ENCODE measurements at regions not wholly inside any gene's neighbourhood (a gene's known extent, or its start where the extent isn't known, plus 50 kb on each side); places are given as distances from the start of the nearest gene placed in this dataset.
A peak's percentile ranks its signal among the peaks of the same experiment; 100 is the strongest.

GRCh38 chr9:1702701-1703100 is 312.4 kb upstream of the SMARCA2 start:
- Histone ChIP-seq H3K27me3 (no peaks in the 10 kb centered on the region), H3K4me3 (no peak overlapping the region), H3K27ac (no peak overlapping the region), H3K36me3 (no peaks in the 10 kb centered on the region), H3K4me1 (no peaks in the 10 kb centered on the region), H3K9me3 (no peaks in the 10 kb centered on the region)
- no peak for DNase-seq (ENCODE audit: low spot score in 2 of 2)
- intact Hi-C loops (cut with DNase I; ENCODE audit: low total_unique reads): no loop called here
- TF ChIP-seq POLR2AphosphoS5 (IDR thresholded peaks at IDR 0.05) (no peak), POLR2A (IDR thresholded peaks at IDR 0.05) (no peak)

GRCh38 chr9:1707291-1707690 is 307.9 kb upstream of the SMARCA2 start:
- Histone ChIP-seq H3K9me3 (no peaks in the 10 kb centered on the region), H3K4me1 (no peaks in the 10 kb centered on the region), H3K4me3 (no peak overlapping the region), H3K27me3 (no peaks in the 10 kb centered on the region), H3K36me3 (no peaks in the 10 kb centered on the region), H3K27ac (no peak overlapping the region)
- TF ChIP-seq POLR2AphosphoS5 (IDR thresholded peaks at IDR 0.05) (no peak), POLR2A (IDR thresholded peaks at IDR 0.05) (no peak), CTCF (IDR thresholded peaks at IDR 0.05) (no peak)
- intact Hi-C loops (cut with DNase I; ENCODE audit: low total_unique reads): no loop called here
- no peak for DNase-seq (ENCODE audit: low spot score in 2 of 2)

- Histone ChIP-seq H3K4me1 (no peaks in the 10 kb centered on the region), H3K9me3 (no peaks in the 10 kb centered on the region), H3K4me3 (no peak overlapping the region), H3K36me3 (no peaks in the 10 kb centered on the region), H3K27ac (no peak overlapping the region), H3K27me3 (no peaks in the 10 kb centered on the region)
- intact Hi-C loops (cut with DNase I; ENCODE audit: low total_unique reads): no loop called here
- DNase-seq (ENCODE audit: low spot score in 2 of 2): no peak
- TF ChIP-seq POLR2AphosphoS5 (IDR thresholded peaks at IDR 0.05): no peak
These were observed 306.9 kb upstream of the SMARCA2 start for GRCh38 chr9:1708219-1708618.

GRCh38 chr9:1709347-1709746 is 305.8 kb upstream of the SMARCA2 start:
- no peaks in the 10 kb centered on the region for H3K36me3 ChIP-seq
- no peaks in the 10 kb centered on the region for H3K9me3 ChIP-seq
- peak in 1 of 3 donors; percentile 16 for TF ChIP-seq CTCF (IDR thresholded peaks at IDR 0.05)
- TF ChIP-seq POLR2A (IDR thresholded peaks at IDR 0.05): no peak
- no peak for TF ChIP-seq POLR2AphosphoS5 (IDR thresholded peaks at IDR 0.05)
- intact Hi-C loops (cut with DNase I; ENCODE audit: low total_unique reads): no loop called here
- no peaks in the 10 kb centered on the region for H3K4me1 ChIP-seq
- H3K4me3 ChIP-seq: no peak overlapping the region
- no peak overlapping the region for H3K27ac ChIP-seq
- H3K27me3 ChIP-seq: no peaks in the 10 kb centered on the region
- no peak for DNase-seq (ENCODE audit: low spot score in 2 of 2)

GRCh38 chr9:1712861-1713450 is 302.2 kb upstream of the SMARCA2 start:
- Histone ChIP-seq H3K27ac (no peak overlapping the region), H3K4me3 (no peak overlapping the region), H3K9me3 (no peaks in the 10 kb centered on the region), H3K4me1 (no peaks in the 10 kb centered on the region), H3K36me3 (no peaks in the 10 kb centered on the region), H3K27me3 (no peaks in the 10 kb centered on the region)
- intact Hi-C loops (cut with DNase I; ENCODE audit: low total_unique reads): no loop called here
- TF ChIP-seq CTCF (IDR thresholded peaks at IDR 0.05): no peak
- TF ChIP-seq POLR2A (IDR thresholded peaks at IDR 0.05): no peak
- no peak for TF ChIP-seq POLR2AphosphoS5 (IDR thresholded peaks at IDR 0.05)
- DNase-seq (ENCODE audit: low spot score in 2 of 2): no peak

GRCh38 chr9:1713841-1714240 is 301.3 kb upstream of the SMARCA2 start:
- Histone ChIP-seq H3K4me3 (no peak overlapping the region), H3K27ac (no peak overlapping the region), H3K36me3 (no peaks in the 10 kb centered on the region), H3K4me1 (no peaks in the 10 kb centered on the region), H3K9me3 (no peaks in the 10 kb centered on the region), H3K27me3 (no peaks in the 10 kb centered on the region)
- TF ChIP-seq POLR2AphosphoS5 (IDR thresholded peaks at IDR 0.05) (no peak), POLR2A (IDR thresholded peaks at IDR 0.05) (no peak), CTCF (IDR thresholded peaks at IDR 0.05) (no peak)
- DNase-seq (ENCODE audit: low spot score in 2 of 2): no peak
- intact Hi-C loops (cut with DNase I; ENCODE audit: low total_unique reads): no loop called here
